ENCODE measurements at regions not wholly inside any gene's neighbourhood (a gene's known extent, or its start where the extent isn't known, plus 50 kb on each side); places are given as distances from the start of the nearest gene placed in this dataset.

GRCh38 chr3:102025606-102026270, 176.4 kb downstream of the NFKBIZ start:
- no peak for TF ChIP-seq CTCF (IDR thresholded peaks at IDR 0.05)
- ATAC-seq (ENCODE audit: low FRiP score): no peak

GRCh38 chr3:102026656-102027055, 177.3 kb downstream of the NFKBIZ start:
- no peak for DNase-seq (ENCODE audit: low spot score)
- no peak for ATAC-seq (ENCODE audit: low FRiP score)
- no peak for TF ChIP-seq CTCF (IDR thresholded peaks at IDR 0.05)

More at GRCh38 chr3:102025606-102026270, 176.4 kb downstream of the NFKBIZ start:
- DNase-seq (ENCODE audit: low spot score): no peak

- DNase-seq (ENCODE audit: low spot score) (no peak), ATAC-seq (ENCODE audit: low FRiP score) (no peak)
- TF ChIP-seq CTCF (IDR thresholded peaks at IDR 0.05): no peak
These were observed 181.3 kb downstream of the NFKBIZ start for GRCh38 chr3:102030661-102031060.

- no peak for TF ChIP-seq CTCF (IDR thresholded peaks at IDR 0.05)
- DNase-seq (ENCODE audit: low spot score): no peak
- no peak for ATAC-seq (ENCODE audit: low FRiP score)
These were observed 182.5 kb downstream of the NFKBIZ start for GRCh38 chr3:102031834-102032233.

- TF ChIP-seq CTCF (IDR thresholded peaks at IDR 0.05): no peak
- ATAC-seq (ENCODE audit: low FRiP score) (no peak), DNase-seq (ENCODE audit: low spot score) (no peak)
These were observed 183.4 kb downstream of the NFKBIZ start for GRCh38 chr3:102032491-102033383.

DNA sequence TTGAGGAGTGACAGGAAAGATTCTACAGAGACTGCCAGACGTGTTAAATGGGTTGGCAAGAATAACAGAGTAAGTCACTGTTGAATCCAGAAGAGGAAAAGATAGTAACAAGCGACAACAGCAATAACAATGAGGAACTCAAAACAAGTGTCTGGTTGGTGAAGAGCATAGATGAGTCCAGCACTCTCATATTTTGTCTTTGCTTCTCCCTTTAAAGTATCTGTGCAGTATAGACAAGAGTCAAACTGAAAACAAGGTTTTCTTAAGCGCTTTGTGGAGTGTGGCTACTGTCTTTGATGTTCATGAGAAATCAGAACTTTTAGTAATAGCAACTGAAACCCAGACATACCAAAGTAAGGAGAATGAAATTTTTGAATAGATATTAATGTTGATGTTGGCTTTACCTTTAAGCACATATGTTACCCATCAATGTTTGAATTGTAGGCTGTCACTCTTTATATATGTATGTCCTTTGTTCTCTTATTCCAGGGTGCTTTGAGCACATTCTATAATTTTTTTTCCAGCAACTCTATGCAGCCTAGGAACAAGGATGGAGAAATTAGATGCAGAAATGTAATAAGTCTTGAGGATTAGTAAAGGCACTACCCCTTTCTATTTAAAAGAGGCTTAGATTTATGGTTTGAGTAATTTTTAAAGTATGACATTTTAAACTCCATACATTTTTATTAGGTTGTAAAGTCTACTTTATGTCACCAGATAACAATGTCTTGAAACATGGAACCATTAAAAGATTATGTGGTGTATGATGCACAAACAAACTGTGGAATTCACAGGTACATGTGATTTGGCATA, 185.5 kb downstream of the NFKBIZ start:
- TF ChIP-seq CTCF (IDR thresholded peaks at IDR 0.05): no peak
- DNase-seq (ENCODE audit: low spot score) (no peak), ATAC-seq (ENCODE audit: low FRiP score) (no peak)
